ENCODE measurements at regions not wholly inside any gene's neighbourhood (a gene's known extent, or its start where the extent isn't known, plus 50 kb on each side); places are given as distances from the start of the nearest gene placed in this dataset.

DNA sequence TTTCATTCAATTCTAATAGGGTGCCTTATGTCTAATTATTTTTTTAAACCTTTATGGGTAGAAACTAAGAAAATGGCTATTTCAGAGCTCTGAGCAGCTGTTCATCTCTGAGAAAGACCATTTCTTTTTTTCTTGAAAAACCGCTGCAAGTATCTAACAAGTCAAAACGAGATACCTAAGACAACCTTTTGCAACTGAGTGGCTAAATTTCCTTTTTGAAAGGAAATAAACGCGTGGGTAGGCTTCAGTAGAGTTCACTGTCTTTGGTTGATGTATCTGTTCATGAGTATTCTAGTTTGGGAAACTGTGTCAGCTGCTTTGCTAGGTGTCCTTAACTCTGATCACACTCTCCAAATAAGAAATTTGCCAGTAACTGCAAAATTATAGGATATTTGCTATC is 104.3 kb upstream of the LINC00305 start:
- no peak for DNase-seq (ENCODE audit: low read depth)

DNA sequence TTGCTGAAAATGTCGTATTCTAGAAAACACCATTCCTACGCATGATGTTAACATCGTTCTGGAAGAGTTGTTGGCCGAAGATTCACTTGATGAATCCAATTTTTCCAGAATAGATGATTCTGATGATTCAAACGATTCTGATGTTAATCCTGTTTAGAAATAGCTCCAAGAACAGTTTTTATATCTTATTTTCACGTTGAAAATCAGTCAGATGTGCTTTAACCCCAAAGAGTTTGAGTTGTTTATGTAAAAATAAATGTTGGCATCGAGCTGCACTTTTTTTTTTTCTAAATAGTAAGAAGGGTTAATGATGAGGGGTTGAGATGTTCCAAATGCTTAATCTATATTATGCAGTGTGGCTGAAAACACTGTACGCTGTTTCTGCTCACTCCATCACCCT is 99.9 kb upstream of the LINC00305 start:
- DNase-seq (ENCODE audit: low read depth) = no peak

DNA sequence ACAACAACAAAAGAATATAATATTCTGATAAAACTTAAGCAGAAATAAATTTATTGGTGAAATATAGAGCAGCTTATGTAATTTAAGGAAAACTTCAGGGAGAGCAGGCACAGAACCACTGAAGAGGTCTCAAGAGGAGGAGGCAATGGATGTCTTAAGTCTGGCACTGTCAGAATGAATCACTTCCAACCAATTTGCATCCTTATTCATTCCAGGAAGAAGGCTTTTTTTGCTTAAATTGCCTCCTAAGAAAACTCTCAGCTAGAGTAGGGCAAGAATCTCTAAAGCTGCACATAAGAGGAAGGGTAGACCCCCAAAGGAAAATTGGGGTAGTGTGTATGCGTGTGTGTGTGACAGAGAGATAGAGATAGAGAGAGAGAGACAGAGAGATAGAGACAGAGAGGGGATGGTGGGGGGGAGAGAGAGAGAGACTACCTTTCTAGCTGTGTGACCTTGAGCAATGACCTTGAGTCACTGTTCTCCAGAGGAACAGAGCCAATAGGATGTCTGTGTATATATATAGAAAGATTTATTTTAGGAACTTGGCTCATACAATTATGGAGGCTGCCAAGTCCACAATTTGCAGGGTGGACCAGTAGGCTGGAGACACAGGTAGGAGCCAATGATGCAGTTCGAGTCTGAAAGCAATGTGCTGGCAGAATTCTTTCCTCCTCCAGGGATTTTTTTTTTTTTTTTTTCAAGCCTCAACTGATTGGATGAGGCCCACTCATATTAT is 96.4 kb upstream of the LINC00305 start:
- DNase-seq (ENCODE audit: low read depth) = no peak

DNA sequence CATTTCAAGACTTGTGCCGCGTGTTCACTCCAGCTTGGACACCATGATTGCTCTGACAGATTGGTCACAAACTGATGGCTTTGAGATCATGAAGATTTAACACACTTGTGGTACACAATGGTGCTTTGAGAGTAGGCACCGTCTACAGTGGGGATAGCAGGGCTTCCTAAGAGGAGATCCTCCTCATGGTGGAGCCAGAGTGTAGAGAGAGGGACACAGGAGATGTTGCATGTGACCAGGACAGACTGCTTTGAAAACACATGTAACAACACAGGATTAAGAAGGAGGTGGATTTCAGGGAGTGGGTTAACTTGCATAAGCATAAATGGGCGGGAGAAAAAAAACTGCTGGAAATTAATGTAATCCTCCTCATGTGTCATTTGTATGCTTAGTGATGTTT is 95.7 kb upstream of the LINC00305 start:
- no peak for DNase-seq (ENCODE audit: low read depth)

DNA sequence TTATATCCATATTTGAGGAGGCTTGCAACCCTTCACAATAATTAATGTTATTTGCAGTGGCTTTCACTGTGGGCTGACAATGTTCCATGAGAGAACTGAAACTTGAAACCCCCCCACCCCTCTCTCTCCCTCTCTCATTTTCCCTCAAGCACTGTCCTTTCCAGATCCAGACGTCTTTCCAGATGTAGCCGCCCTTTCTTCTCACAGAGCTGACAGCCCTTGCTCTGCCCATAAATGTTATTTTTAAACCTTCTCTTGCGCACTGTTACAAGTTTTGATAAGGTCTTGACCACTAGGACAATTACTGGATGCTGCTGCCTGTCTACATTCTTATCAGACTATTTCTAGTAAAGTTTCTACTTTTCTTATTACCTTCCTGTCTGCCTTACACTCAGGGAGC is 91.4 kb upstream of the LINC00305 start:
- DNase-seq (ENCODE audit: low read depth) = no peak

DNA sequence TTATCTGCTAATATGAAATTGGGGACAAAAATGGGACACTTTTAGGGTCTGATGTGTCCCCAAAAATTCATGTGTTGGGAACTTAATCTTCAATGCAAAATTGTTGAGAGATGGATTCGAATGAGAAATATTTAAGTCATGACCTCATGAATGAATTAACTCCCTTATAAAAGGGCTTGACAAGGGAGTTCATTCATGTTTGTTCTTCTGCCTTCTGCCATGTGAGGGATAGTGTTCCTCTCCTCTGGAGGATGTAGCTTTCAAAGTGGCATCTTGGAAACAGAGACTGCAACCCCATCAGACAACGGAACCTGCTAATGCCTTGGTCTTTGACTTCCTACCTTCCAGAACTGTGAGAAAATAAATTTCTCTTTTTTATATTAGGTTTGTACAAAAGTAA is 89.2 kb upstream of the LINC00305 start:
- no peak for DNase-seq (ENCODE audit: low read depth)

DNA sequence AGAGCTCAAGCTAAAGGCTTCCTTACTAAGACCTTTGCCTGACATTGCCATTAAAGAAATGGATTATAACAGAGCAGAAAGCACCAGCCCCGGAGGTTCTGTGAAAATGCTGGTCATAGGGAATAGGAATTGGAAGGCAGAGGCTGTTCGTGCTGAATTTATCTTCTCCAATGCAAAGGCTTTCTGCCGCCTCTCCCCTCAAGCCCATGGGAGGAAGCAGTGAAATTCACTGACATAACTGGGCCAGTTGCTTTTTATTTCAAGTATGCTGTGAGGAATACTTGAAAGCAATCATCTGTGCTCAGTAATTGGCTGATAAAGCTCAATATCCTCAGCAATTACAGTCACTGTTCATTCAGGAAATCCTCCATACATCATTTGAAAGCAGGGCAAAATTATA is 85.4 kb upstream of the LINC00305 start:
- no peak for DNase-seq (ENCODE audit: low read depth)

DNA sequence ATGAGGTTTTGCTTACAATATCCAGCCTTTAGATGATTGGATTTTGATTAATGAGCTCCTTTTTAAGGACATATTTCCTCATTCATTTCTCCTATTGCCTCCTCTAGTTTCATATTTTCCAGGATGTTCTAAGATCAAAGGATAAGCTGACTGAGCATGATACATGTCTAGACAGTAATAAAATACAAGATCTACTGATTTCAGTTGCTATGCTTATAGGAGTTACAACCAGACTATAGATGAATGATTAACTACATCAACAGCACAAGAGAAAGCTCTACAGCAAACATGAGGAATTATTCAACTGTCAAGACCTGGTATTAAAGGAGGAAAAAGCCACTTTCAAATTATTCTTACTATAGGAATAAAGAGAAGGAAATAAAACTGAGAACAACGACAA is 85.0 kb upstream of the LINC00305 start:
- no peak for DNase-seq (ENCODE audit: low read depth)

DNA sequence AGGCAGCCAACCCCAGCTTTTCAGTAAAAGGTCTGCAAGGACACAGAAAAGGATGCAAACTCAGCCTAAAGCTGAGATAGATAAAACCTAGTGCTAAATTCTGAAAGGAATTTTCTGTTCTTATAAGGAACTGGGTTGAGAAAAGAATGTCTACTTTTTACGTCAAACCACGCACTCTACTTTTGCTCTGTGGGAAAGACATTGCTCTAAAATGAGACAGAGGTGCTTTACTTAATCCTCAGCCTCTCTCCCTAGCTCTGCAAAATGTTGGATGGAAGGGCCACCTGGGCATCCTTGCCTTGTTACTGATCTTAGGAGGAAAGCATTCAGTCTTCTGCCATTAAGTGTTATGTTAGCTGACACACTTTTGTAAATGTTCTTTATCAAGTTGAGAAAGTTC is 72.1 kb upstream of the LINC00305 start:
- no peak for DNase-seq (ENCODE audit: low read depth)

DNA sequence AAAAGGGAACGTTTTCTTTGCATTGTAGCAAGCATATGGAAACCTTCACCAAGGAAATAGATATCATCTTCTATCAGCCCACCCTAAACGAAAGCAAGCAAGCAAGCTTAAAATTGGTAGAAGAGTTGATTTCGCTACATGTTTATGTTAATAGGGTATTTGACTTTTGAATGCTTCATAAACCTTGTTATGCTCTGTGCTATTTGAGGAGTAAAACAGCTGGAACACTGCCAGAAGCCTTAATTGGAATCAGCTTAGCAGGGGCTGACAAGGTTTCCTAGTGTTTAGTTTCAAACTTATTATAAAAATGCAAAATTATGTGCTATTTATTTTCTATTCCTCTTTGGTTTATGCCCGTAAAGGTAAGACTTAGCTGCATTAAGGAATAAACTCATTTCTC is 70.6 kb upstream of the LINC00305 start:
- DNase-seq (ENCODE audit: low read depth) = no peak

DNA sequence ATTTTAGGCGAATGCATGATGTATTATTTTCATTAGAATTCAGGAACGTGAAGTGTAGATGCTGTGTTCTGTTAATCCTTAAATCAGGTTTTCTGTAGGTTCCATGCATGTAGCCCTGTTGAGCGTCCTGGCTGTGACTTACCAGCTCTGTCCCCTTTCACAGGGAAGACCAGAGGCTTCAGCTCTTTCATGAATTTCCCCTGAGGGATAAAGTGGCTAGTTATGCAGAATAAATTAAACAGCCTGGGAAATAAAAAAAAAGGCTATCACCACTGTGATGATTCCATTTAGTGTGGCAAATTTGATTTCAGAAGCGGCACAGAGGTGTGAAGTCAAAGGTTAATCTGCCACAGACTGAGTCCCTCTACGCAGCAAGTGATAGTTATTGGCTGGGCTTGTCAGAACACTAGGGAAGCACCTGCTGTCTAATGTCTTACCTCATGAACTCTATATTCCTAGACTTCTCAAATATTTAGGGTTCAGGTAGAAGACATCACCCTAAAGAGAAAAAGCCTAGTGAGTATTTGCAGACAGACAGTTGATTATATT is 61.6 kb upstream of the LINC00305 start:
- DNase-seq (ENCODE audit: low read depth) = no peak

DNA sequence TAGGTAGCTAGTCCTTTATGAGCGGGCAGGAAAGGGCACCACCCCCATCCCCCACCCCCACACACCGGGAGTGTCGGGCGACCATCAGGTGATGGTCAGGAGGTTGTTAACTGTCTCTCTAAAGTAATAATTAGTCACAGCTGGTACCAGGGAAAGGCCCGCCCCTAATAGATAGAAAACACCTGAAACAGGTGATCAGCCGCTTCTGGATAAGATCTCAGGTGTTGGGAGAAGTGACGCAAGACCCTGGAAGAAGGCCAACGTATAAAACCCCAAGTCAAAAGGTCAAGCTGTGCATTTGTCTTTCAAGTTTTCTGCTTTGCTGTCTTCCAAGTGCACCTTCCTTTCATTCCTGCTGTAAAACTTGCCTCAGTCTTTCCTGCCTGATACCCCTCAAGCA is 59.6 kb upstream of the LINC00305 start:
- no peak for DNase-seq (ENCODE audit: low read depth)

DNA sequence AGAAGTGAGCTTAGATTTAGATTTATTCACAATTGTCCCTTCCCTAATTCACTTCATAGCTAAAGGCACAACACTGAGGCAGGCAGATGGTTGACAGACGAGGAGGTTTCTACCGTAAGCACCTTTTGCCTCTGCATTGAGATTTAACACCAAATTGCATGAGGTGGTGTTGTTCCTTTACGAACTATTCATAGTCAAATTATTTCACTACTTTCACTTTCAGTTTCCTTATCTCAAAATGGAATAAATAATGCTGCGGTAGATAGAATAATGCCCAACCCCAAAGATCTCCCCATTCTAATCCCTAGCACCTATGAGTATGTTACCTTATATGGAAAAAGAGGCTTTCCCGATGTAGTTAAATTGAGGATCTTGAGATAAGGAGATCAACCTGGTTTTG is 58.9 kb upstream of the LINC00305 start:
- no peak for DNase-seq (ENCODE audit: low read depth)

DNA sequence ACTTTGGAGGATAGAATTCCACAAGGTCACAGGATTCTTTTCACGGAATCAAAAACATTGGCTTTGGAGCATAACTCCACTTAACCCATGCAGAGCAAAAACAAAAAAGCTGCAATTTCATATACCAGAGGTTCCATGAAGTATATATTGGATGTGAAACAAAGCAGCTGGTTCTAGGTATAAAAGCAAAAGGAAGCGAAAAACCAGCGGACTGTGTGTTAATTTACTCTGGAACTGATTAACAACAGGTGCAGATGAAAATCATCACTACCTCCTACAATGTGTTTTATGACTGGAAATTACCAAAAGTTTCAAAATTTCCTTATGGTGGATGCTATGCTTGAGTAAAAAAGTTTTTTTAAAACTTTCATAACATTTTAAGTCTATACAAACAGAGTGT is 54.4 kb upstream of the LINC00305 start:
- no peak for DNase-seq (ENCODE audit: low read depth)

DNA sequence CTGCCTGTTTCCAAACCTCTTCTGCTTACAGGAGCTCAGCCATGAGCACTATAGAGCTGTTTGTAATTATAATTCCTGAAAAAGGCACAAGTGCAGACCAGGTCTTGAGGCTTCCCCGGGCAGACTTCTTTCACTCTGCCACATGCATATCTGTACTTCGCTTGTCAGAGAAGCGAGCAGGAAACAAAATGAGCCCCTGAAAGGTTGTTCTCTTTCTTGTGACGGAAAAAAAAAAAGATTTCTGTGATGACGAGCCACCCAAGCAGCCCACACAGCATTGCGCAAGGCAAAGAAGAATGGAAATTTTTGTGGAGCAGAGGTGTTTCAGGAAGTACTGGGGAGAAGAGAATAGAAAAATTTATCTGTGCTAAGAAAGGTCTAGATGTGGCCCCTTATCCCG is 54.0 kb upstream of the LINC00305 start:
- no peak for DNase-seq (ENCODE audit: low read depth)

DNA sequence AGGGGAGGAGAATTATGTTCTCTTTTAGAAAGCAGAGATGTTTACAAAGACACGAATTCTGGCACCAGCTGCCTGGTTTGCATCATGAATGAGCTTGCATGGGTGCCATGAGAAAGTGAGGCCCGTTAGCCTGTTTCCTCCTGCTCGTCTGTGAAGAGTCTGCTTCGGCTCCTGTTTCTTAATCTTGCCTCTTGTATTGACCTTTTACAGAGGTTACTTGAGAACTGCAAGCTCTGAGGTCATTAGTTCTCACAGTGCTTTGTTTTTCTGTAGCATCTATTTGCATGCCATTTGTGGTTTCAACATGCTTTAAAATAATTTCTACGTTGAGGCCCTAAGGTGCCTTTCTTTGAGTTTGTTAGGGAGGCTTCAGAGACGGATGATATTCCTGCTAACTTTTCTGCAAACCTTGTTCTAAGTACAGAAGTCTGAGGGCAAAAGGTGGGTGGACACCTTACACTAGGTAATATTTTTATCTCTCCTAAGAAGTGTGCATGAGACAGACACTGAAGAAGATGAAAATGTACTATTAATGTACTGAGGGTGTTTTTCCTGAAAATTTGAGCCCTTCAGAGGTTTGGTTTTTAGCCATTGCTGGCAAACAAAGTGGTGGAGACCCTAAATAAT is 53.4 kb upstream of the LINC00305 start:
- no peak for DNase-seq (ENCODE audit: low read depth)

DNA sequence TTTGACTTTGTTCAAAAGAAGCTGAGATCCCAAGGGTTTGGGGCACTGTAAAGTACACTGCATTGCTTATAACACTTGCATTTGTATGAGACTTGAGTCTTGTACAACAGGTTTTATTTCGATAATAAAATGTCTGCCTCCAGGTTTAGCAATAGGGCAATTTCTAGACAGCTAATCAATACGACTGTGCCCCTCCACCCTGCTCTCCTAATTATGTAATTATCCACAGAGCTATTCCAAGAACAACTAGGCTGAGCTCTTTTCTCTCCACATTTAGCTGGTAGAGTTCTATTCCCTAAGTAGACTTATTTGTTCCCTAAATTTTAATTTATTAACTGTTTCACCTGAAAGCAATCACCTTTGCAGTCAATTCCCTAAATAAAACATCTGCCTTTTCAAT is 52.9 kb upstream of the LINC00305 start:
- DNase-seq (ENCODE audit: low read depth) = no peak

DNA sequence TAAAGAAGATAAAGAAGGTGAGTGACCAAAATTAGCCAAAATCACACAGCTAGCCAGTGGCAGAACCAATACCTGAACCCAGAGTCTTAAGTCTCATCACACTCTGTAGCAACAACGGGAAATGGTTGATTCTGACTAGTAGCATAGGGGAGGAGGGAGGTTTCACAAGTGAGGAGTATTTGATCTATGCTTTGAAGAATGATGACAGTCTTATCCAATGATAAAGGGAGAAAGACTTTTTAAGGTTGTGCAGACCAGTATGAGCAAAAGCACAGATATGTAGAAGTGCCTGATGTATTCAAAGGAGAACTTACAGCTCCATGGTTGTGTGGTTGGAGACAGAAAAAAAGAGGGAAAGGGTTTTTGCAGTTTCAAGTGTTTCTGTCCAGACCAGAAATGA is 50.7 kb upstream of the LINC00305 start:
- no peak for DNase-seq (ENCODE audit: low read depth)

Measured in ELR (cell line).